ENCODE measurements at regions not wholly inside any gene's neighbourhood (a gene's known extent, or its start where the extent isn't known, plus 50 kb on each side); places are given as distances from the start of the nearest gene placed in this dataset.

- Histone ChIP-seq H3K4me3 (ENCODE audit: low read length) (no peak overlapping the region), H3K9ac (ENCODE audit: low read length) (no peak overlapping the region), H3K27me3 (ENCODE audit: insufficient read depth, low read depth, low read length) (no peaks in the 10 kb centered on the region), H3F3A (ENCODE audit: insufficient read depth, low read length, poor library complexity, severe bottlenecking) (no peaks in the 10 kb centered on the region), H4K20me1 (ENCODE audit: insufficient read depth) (no peaks in the 10 kb centered on the region), H3K9me3 (ENCODE audit: low read length) (no peaks in the 10 kb centered on the region), H3K27ac (ENCODE audit: low read length) (no peak overlapping the region), H3K9me2 (ENCODE audit: insufficient read depth, low read length) (no peaks in the 10 kb centered on the region), H3K79me2 (replicated peaks; ENCODE audit: insufficient read depth, low read length) (no peaks in the 10 kb centered on the region), H3K36me3 (ENCODE audit: insufficient read depth, low read length) (no peaks in the 10 kb centered on the region), H2AFZ (ENCODE audit: low read depth, low read length) (no peak overlapping the region), H3K4me2 (ENCODE audit: low read length) (no peak overlapping the region)
- no peak for TF ChIP-seq MXI1 (conservative IDR thresholded peaks at IDR 0.05; ENCODE audit: poor library complexity, severe bottlenecking)
- no peak for TF ChIP-seq CTCF (IDR thresholded peaks at IDR 0.05; ENCODE audit: poor library complexity, severe bottlenecking)
Measured at GRCh38 chr12:97160277-97160676, 253.2 kb downstream of the NEDD1 start.

GRCh38 chr12:97162173-97162572 is 255.1 kb downstream of the NEDD1 start:
- Histone ChIP-seq H3K4me2 (ENCODE audit: low read length) (no peak overlapping the region), H3F3A (ENCODE audit: insufficient read depth, low read length, poor library complexity, severe bottlenecking) (no peaks in the 10 kb centered on the region), H3K27ac (ENCODE audit: low read length) (no peak overlapping the region), H3K9me3 (ENCODE audit: low read length) (no peaks in the 10 kb centered on the region), H4K20me1 (ENCODE audit: insufficient read depth) (no peaks in the 10 kb centered on the region), H3K79me2 (replicated peaks; ENCODE audit: insufficient read depth, low read length) (no peaks in the 10 kb centered on the region), H3K36me3 (ENCODE audit: insufficient read depth, low read length) (no peaks in the 10 kb centered on the region), H2AFZ (ENCODE audit: low read depth, low read length) (no peak overlapping the region), H3K4me3 (ENCODE audit: low read length) (no peak overlapping the region), H3K27me3 (ENCODE audit: insufficient read depth, low read depth, low read length) (no peaks in the 10 kb centered on the region), H3K9me2 (ENCODE audit: insufficient read depth, low read length) (no peaks in the 10 kb centered on the region), H3K9ac (ENCODE audit: low read length) (no peak overlapping the region)
- no peak for TF ChIP-seq EP300 (conservative IDR thresholded peaks at IDR 0.05; ENCODE audit: poor library complexity, severe bottlenecking)
- TF ChIP-seq TAF1 (IDR thresholded peaks at IDR 0.05; ENCODE audit: low read depth): no peak
- no peak for TF ChIP-seq EZH2 (IDR thresholded peaks at IDR 0.05; ENCODE audit: borderline replicate concordance, insufficient read depth, low read length, poor library complexity, severe bottlenecking)
- TF ChIP-seq SMC3 (conservative IDR thresholded peaks at IDR 0.05; ENCODE audit: poor library complexity): no peak
- no peak for TF ChIP-seq MXI1 (conservative IDR thresholded peaks at IDR 0.05; ENCODE audit: poor library complexity, severe bottlenecking)
- TF ChIP-seq REST (IDR thresholded peaks at IDR 0.05; ENCODE audit: borderline replicate concordance): no peak
- TF ChIP-seq POLR2AphosphoS5 (IDR thresholded peaks at IDR 0.05): no peak
- TF ChIP-seq RAD21 (conservative IDR thresholded peaks at IDR 0.05): no peak
- TF ChIP-seq CTCF (IDR thresholded peaks at IDR 0.05; ENCODE audit: poor library complexity, severe bottlenecking): no peak

Data from neural cell (in vitro differentiated cells).